ENCODE measurements at regions not wholly inside any gene's neighbourhood (a gene's known extent, or its start where the extent isn't known, plus 50 kb on each side); places are given as distances from the start of the nearest gene placed in this dataset.

DNA sequence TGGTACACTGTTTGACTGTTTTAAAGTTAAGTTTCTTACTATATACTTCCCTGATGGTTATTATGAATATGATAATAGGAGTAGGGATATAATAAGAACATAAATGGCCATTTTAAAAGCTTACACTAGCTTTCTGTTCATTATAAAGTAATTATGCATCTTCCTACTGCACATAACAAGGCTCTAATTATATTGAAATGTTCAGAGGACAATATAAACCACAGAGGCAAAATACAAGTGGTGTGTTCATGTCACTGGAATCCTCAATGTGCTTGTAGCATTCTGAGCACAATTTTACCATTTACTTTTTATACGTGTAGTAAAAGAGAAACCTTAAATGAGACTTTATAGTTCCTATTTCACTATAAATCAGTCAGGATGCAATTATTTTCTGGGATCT, 268.3 kb downstream of the TMA16 start:
- H3K9ac ChIP-seq (ENCODE audit: insufficient read depth, low read length, poor library complexity, severe bottlenecking): no peak overlapping the region

DNA sequence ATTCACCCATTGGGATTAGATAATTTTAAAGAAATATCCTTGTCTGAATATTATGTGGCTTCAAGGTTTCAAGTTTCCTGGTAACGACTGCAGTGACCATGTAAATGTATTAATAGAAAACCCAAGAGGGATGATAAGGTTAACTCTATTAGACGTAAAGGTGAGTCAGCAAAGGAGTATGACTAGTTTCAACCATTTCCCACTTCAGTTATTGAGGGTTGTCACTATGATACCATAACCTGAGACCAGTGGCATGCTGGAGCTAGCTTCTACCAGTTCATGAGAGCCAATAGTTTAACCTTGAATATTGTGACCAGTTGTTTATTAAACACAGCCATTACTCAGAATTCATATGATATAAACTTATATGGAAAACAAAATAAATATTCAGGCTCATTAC, 270.1 kb downstream of the TMA16 start:
- no peaks in the 10 kb centered on the region for H3K9me3 ChIP-seq (replicated peaks in 1 of 2; ENCODE audit: control insufficient read depth in 1 of 2, insufficient read depth in 1 of 2, low read length in 2 of 2)
- Mint-ChIP-seq H3K9me3 (no peaks in the 10 kb centered on the region), H3K4me3 (no peak overlapping the region), H3K27ac (no peak overlapping the region), H3K36me3 (no peaks in the 10 kb centered on the region), H3K4me1 (no peaks in the 10 kb centered on the region), H3K27me3 (ENCODE audit: low read depth in 3 of 3) (peaks cover 0 to 8% (median 0%) of the 10 kb centered on the region in 3 donors)
- no peaks in the 10 kb centered on the region for H4K20me1 ChIP-seq (ENCODE audit: insufficient read depth, low read length)
- H3K4me1 ChIP-seq (ENCODE audit: control insufficient read depth in 1 of 2, insufficient read depth in 2 of 2, low read length in 2 of 2): no peaks in the 10 kb centered on the region
- no peak overlapping the region for H3K4me2 ChIP-seq (replicated peaks; ENCODE audit: extremely low read depth, low read length, poor library complexity, severe bottlenecking)
- H2AFZ ChIP-seq (ENCODE audit: insufficient read depth, low read depth, low read length, poor library complexity, severe bottlenecking): no peak overlapping the region
- TF ChIP-seq, protein P1, sequence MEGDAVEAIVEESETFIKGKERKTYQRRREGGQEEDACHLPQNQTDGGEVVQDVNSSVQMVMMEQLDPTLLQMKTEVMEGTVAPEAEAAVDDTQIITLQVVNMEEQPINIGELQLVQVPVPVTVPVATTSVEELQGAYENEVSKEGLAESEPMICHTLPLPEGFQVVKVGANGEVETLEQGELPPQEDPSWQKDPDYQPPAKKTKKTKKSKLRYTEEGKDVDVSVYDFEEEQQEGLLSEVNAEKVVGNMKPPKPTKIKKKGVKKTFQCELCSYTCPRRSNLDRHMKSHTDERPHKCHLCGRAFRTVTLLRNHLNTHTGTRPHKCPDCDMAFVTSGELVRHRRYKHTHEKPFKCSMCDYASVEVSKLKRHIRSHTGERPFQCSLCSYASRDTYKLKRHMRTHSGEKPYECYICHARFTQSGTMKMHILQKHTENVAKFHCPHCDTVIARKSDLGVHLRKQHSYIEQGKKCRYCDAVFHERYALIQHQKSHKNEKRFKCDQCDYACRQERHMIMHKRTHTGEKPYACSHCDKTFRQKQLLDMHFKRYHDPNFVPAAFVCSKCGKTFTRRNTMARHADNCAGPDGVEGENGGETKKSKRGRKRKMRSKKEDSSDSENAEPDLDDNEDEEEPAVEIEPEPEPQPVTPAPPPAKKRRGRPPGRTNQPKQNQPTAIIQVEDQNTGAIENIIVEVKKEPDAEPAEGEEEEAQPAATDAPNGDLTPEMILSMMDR (IDR thresholded peaks at IDR 0.05): no peak
- H3K4me3 ChIP-seq (replicated peaks in 1 of 3; ENCODE audit: low read depth in 2 of 3, low read length in 3 of 3): no peak overlapping the region
- no peak for DNase-seq
- H3K27ac ChIP-seq (ENCODE audit: low read depth in 1 of 2, low read length in 2 of 2): no peak overlapping the region
- no peaks in the 10 kb centered on the region for H3K36me3 ChIP-seq (replicated peaks in 1 of 2; ENCODE audit: control insufficient read depth in 1 of 2, insufficient read depth in 2 of 2, low read length in 2 of 2)
- H3K79me2 ChIP-seq (ENCODE audit: insufficient read depth, low read length): no peaks in the 10 kb centered on the region
- no peak overlapping the region for H3K9ac ChIP-seq (ENCODE audit: insufficient read depth, low read length, poor library complexity, severe bottlenecking)
- H3K27me3 ChIP-seq (ENCODE audit: control insufficient read depth in 2 of 2, insufficient read depth in 2 of 2, low read length in 2 of 2): peaks cover 0 to 2% of the 10 kb centered on the region in 2 donors
- WGBS (ENCODE audit: insufficient coverage): 83% methylated on average over 1 of the region's 2 CpGs
- intact Hi-C loops (cut with micrococcal nuclease): no loop called here

More for the DNA sequence above, 268.3 kb downstream of the TMA16 start:
- no peaks in the 10 kb centered on the region for H3K9me3 Mint-ChIP-seq
- Histone ChIP-seq H3K79me2 (ENCODE audit: insufficient read depth, low read length) (no peaks in the 10 kb centered on the region), H2AFZ (ENCODE audit: insufficient read depth, low read depth, low read length, poor library complexity, severe bottlenecking) (no peak overlapping the region), H3K27me3 (ENCODE audit: control insufficient read depth in 2 of 2, insufficient read depth in 2 of 2, low read length in 2 of 2) (peaks cover 0 to 2% of the 10 kb centered on the region in 2 donors), H3K27ac (ENCODE audit: low read depth in 1 of 2, low read length in 2 of 2) (no peak overlapping the region), H3K4me3 (replicated peaks in 1 of 3; ENCODE audit: low read depth in 2 of 3, low read length in 3 of 3) (no peak overlapping the region), H3K9me3 (replicated peaks in 1 of 2; ENCODE audit: control insufficient read depth in 1 of 2, insufficient read depth in 1 of 2, low read length in 2 of 2) (no peaks in the 10 kb centered on the region), H4K20me1 (ENCODE audit: insufficient read depth, low read length) (no peaks in the 10 kb centered on the region), H3K4me2 (replicated peaks; ENCODE audit: extremely low read depth, low read length, poor library complexity, severe bottlenecking) (no peak overlapping the region), H3K36me3 (replicated peaks in 1 of 2; ENCODE audit: control insufficient read depth in 1 of 2, insufficient read depth in 2 of 2, low read length in 2 of 2) (no peaks in the 10 kb centered on the region), H3K4me1 (ENCODE audit: control insufficient read depth in 1 of 2, insufficient read depth in 2 of 2, low read length in 2 of 2) (no peaks in the 10 kb centered on the region)
- peaks cover 0 to 8% (median 0%) of the 10 kb centered on the region in 3 donors for H3K27me3 Mint-ChIP-seq (ENCODE audit: low read depth in 3 of 3)
- TF ChIP-seq, protein P1 (IDR thresholded peaks at IDR 0.05): no peak
- no peaks in the 10 kb centered on the region for H3K36me3 Mint-ChIP-seq
- intact Hi-C loops (cut with micrococcal nuclease): no loop called here
- WGBS (ENCODE audit: insufficient coverage): no CpG with 5 or more reads among the region's 1 CpG
- no peak overlapping the region for H3K27ac Mint-ChIP-seq
- H3K4me3 Mint-ChIP-seq: no peak overlapping the region
- no peaks in the 10 kb centered on the region for H3K4me1 Mint-ChIP-seq
- DNase-seq: no peak

Measured in CD14-positive monocyte (primary cell).